Trophoblast cell (in vitro differentiated cells and primary cell): ENCODE measurements at regions not wholly inside any gene's neighbourhood (a gene's known extent, or its start where the extent isn't known, plus 50 kb on each side); places are given as distances from the start of the nearest gene placed in this dataset.

Source experiments
- DNase-seq, 2 donors: peaks; one replicate each; pipeline ENCODE4 v3.0.0-alpha.2; 2016
- H2AFZ ChIP-seq: 2 replicates; pipeline ENCODE4 v1.6.1; 2013; ENCODE audit warnings: low read length, moderate library complexity, mild to moderate bottlenecking; ENCODE audit not compliant: insufficient read depth, poor library complexity
- H2AK5ac ChIP-seq: 2 replicates; pipeline ENCODE4 v1.6.1; 2013; ENCODE audit warnings: mild to moderate bottlenecking, low read length
- H2BK120ac ChIP-seq: 2 replicates; pipeline ENCODE4 v1.6.1; 2013; ENCODE audit warnings: low read length, mild to moderate bottlenecking, moderate library complexity; ENCODE audit not compliant: insufficient read depth, poor library complexity
- H2BK12ac ChIP-seq: 2 replicates; pipeline ENCODE4 v1.6.1; 2013; ENCODE audit warnings: mild to moderate bottlenecking, low read length, moderate library complexity
- H2BK5ac ChIP-seq: 2 replicates; pipeline ENCODE4 v1.6.1; 2013; ENCODE audit warnings: low read length, low read depth, moderate library complexity, mild to moderate bottlenecking; ENCODE audit not compliant: poor library complexity
- H3K14ac ChIP-seq: 2 replicates; pipeline ENCODE4 v1.6.1; 2013; ENCODE audit warnings: mild to moderate bottlenecking, low read length
- H3K18ac ChIP-seq: 2 replicates; pipeline ENCODE4 v1.6.1; 2013; ENCODE audit warnings: mild to moderate bottlenecking, low read length
- H3K23ac ChIP-seq: 2 replicates; pipeline ENCODE4 v1.6.1; 2013; ENCODE audit warnings: low read length
- H3K27ac ChIP-seq: 2 replicates; pipeline ENCODE4 v1.5.1; 2013; ENCODE audit warnings: low read depth, mild to moderate bottlenecking, inconsistent platforms, low read length, moderate library complexity
- H3K27me3 ChIP-seq: 2 replicates; pipeline ENCODE4 v1.6.1; 2013; ENCODE audit warnings: inconsistent platforms, mild to moderate bottlenecking, low read length, moderate library complexity; ENCODE audit not compliant: insufficient read depth
- H3K36me3 ChIP-seq, 2 experiments: 1 replicate in 1 of 2; 2 replicates in 1 of 2; pipeline ENCODE4 v1.6.1; 2013; ENCODE audit warnings: low read length in 2 of 2, mild to moderate bottlenecking in 2 of 2, moderate library complexity in 1 of 2; ENCODE audit not compliant: insufficient read depth in 2 of 2, control insufficient read depth in 1 of 2
- H3K4ac ChIP-seq: 2 replicates; pipeline ENCODE4 v1.6.1; 2013; ENCODE audit warnings: low read depth, mild to moderate bottlenecking, low read length, moderate library complexity
- H3K4me1 ChIP-seq, 2 experiments: 1 replicate in 1 of 2; 2 replicates in 1 of 2; pipeline ENCODE4 v1.6.1; 2013; ENCODE audit warnings: low read length in 2 of 2, mild to moderate bottlenecking in 2 of 2, moderate library complexity in 1 of 2; ENCODE audit not compliant: insufficient read depth in 2 of 2, control insufficient read depth in 1 of 2
- H3K4me2 ChIP-seq: 2 replicates; pipeline ENCODE4 v1.6.1; 2013; ENCODE audit warnings: inconsistent platforms, mild to moderate bottlenecking, low read length, moderate library complexity
- H3K4me3 ChIP-seq: 2 replicates; pipeline ENCODE4 v1.5.1; 2013; ENCODE audit warnings: mild to moderate bottlenecking, low read depth, low read length, inconsistent platforms
- H3K79me1 ChIP-seq: one replicate; pipeline ENCODE4 v1.6.1; 2013; ENCODE audit warnings: low read length
- H3K79me2 ChIP-seq: 2 replicates; pipeline ENCODE4 v1.6.1; 2013; ENCODE audit warnings: low read length, mild to moderate bottlenecking; ENCODE audit not compliant: control insufficient read depth, insufficient read depth, poor library complexity
- H3K9ac ChIP-seq: 2 replicates; pipeline ENCODE4 v1.6.1; 2013; ENCODE audit warnings: mild to moderate bottlenecking, low read length
- H3K9me3 ChIP-seq: 2 replicates; pipeline ENCODE4 v1.6.1; 2013; ENCODE audit warnings: low read depth, mild to moderate bottlenecking, control low read depth, inconsistent platforms, low read length; ENCODE audit not compliant: insufficient read depth
- H4K12ac ChIP-seq: 2 replicates; pipeline ENCODE4 v1.6.1; 2013; ENCODE audit warnings: low read depth, mild to moderate bottlenecking, low read length, moderate library complexity
- H4K8ac ChIP-seq: 2 replicates; pipeline ENCODE4 v1.6.1; 2013; ENCODE audit warnings: low read depth, mild to moderate bottlenecking, low read length, moderate library complexity
- H4K91ac ChIP-seq: one replicate; pipeline ENCODE4 v1.6.1; 2013; ENCODE audit warnings: low read depth, mild to moderate bottlenecking, low read length, moderate library complexity
- WGBS: extraction: QIAGEN DNeasy Blood & Tissue Kit; methylation state at CpG from one replicate; pipeline ENCODE4 v1.1.7; 2013; ENCODE audit warnings: missing lambda C conversion rate; ENCODE audit not compliant: insufficient read length, insufficient coverage; ENCODE audit errors: extremely low coverage; 5-methylcytosine and 5-hydroxymethylcytosine counted together

DNA sequence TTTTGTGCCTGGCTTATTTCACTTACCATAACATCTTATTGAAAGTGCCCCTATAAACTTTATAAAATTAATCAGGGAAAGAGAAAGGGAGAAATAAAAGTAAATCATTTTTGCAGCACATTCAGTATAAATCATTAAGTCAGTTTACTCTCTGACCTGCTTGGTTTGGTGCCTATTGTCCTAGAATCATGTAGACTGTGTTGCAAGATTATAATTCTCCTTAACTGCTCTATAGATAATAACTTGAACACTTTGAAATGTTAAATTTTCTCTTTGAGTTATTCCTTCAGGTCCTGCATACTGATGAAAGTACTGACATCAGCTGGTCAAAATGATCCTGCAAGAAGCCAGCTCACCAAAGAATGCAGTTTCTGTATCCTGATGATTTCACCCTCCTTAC, 969.6 kb upstream of the GJE1 start:
- Histone ChIP-seq H3K9ac (no peak overlapping the region), H2BK5ac (no peak overlapping the region), H3K27ac (no peak overlapping the region), H3K23ac (no peak overlapping the region), H2AFZ (no peak overlapping the region), H2AK5ac (no peak overlapping the region), H4K8ac (no peak overlapping the region), H3K4me3 (no peak overlapping the region), H3K14ac (no peak overlapping the region), H3K4me2 (no peak overlapping the region), H3K27me3 (no peaks in the 10 kb centered on the region), H2BK120ac (no peak overlapping the region), H4K12ac (no peak overlapping the region), H3K36me3 (no peaks in the 10 kb centered on the region), H3K79me1 (peaks cover 4% of the 10 kb centered on the region), H2BK12ac (no peak overlapping the region), H3K4ac (no peak overlapping the region), H4K91ac (no peak overlapping the region), H3K79me2 (no peaks in the 10 kb centered on the region), H3K4me1 (no peaks in the 10 kb centered on the region), H3K9me3 (no peaks in the 10 kb centered on the region), H3K18ac (no peak overlapping the region)
- no peak for DNase-seq

DNA sequence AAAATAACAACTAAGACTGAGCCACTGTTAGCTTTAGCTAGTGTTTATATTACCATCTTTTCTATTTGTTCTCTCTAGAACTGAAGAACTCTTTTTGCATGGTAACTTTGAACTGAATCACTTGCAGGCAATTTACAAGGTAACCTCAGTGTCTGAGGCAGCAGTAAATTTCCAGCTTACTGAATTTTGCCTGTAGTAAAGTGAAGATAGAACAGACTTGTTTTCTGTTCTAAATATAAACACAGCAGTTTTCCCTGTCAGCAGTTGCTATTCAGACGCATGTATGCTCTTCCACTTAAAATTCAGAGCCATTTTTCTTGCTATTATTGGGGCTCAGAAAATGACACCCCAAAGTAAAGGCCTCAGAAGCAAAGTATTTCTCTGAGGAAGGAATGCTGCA, 974.0 kb upstream of the GJE1 start:
- Histone ChIP-seq H2AK5ac (no peak overlapping the region), H3K4me2 (no peak overlapping the region), H2BK5ac (no peak overlapping the region), H3K27ac (no peak overlapping the region), H3K4ac (no peak overlapping the region), H3K4me3 (no peak overlapping the region), H3K9ac (no peak overlapping the region), H3K9me3 (no peaks in the 10 kb centered on the region), H4K91ac (no peak overlapping the region), H3K79me2 (no peaks in the 10 kb centered on the region), H4K12ac (no peak overlapping the region), H3K14ac (no peak overlapping the region), H4K8ac (no peak overlapping the region), H2AFZ (no peak overlapping the region), H3K79me1 (no peaks in the 10 kb centered on the region), H2BK12ac (no peak overlapping the region), H3K36me3 (no peaks in the 10 kb centered on the region), H2BK120ac (no peak overlapping the region), H3K23ac (no peak overlapping the region), H3K27me3 (no peaks in the 10 kb centered on the region), H3K18ac (no peak overlapping the region), H3K4me1 (no peaks in the 10 kb centered on the region)
- no peak for DNase-seq
- no CpG with 5 or more reads among the region's 1 CpG for WGBS

DNA sequence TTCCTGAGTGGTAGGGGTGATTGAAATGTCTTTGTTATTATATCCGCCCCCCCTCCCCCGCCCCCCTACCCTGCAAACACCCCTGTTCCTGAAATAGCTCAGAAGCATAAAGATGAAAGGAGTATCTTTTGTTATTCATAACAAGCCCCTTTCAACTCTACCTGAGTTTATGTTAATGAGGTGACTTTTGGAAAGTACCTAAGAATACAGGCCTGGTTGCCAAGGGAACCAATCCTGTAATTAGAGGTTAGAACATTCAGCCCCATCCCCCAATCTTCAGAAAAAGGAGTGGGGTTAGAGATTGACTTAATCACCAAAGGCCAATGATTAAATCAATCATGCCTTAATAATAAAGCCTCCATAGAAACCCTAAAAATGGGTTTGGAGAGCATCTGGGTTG, 979.2 kb upstream of the GJE1 start:
- no peak overlapping the region for H4K12ac ChIP-seq
- H4K91ac ChIP-seq: no peak overlapping the region
- no peak overlapping the region for H2AFZ ChIP-seq
- no peak overlapping the region for H2BK12ac ChIP-seq
- no peak for DNase-seq
- H3K4me2 ChIP-seq: no peak overlapping the region
- H3K36me3 ChIP-seq: no peaks in the 10 kb centered on the region
- no peak overlapping the region for H3K4ac ChIP-seq
- no peaks in the 10 kb centered on the region for H3K27me3 ChIP-seq
- no peaks in the 10 kb centered on the region for H3K4me1 ChIP-seq
- no peak overlapping the region for H2AK5ac ChIP-seq
- no peaks in the 10 kb centered on the region for H3K79me1 ChIP-seq
- H3K79me2 ChIP-seq: no peaks in the 10 kb centered on the region
- no peak overlapping the region for H2BK120ac ChIP-seq
- no peak overlapping the region for H3K18ac ChIP-seq
- no peaks in the 10 kb centered on the region for H3K9me3 ChIP-seq
- no peak overlapping the region for H2BK5ac ChIP-seq
- no CpG with 5 or more reads among the region's 2 CpGs for WGBS
- H3K27ac ChIP-seq: no peak overlapping the region
- H3K4me3 ChIP-seq: no peak overlapping the region
- no peak overlapping the region for H3K9ac ChIP-seq
- no peak overlapping the region for H4K8ac ChIP-seq
- no peak overlapping the region for H3K14ac ChIP-seq
- no peak overlapping the region for H3K23ac ChIP-seq

DNA sequence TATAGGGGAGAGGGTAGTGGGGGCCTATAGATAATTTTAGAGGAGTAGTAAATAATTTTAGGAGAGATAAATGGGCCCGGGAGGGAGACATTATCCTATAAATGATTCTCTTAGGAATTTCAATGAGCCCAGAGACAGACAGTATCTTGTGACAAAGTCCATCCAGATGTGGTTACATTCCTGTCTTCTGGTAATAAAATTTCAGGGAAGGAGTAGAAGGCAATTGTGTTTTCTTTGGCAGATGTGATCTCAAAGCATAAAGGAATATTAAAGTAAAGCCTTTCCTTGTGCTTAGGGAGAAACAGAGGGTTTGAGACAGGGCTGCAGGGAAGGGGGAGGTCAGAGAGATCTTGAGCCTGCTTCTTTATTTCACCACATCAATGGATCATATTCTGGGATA, 979.8 kb upstream of the GJE1 start:
- no CpG with 5 or more reads among the region's 1 CpG for WGBS
- no peak overlapping the region for H2BK12ac ChIP-seq
- H4K12ac ChIP-seq: no peak overlapping the region
- H3K18ac ChIP-seq: no peak overlapping the region
- no peaks in the 10 kb centered on the region for H3K79me1 ChIP-seq
- H3K23ac ChIP-seq: no peak overlapping the region
- no peak for DNase-seq
- H2AK5ac ChIP-seq: no peak overlapping the region
- no peaks in the 10 kb centered on the region for H3K79me2 ChIP-seq
- no peaks in the 10 kb centered on the region for H3K27me3 ChIP-seq
- H3K4me1 ChIP-seq: no peaks in the 10 kb centered on the region
- no peak overlapping the region for H3K27ac ChIP-seq
- no peaks in the 10 kb centered on the region for H3K36me3 ChIP-seq
- no peak overlapping the region for H2AFZ ChIP-seq
- no peak overlapping the region for H2BK120ac ChIP-seq
- no peak overlapping the region for H3K9ac ChIP-seq
- no peak overlapping the region for H3K4me3 ChIP-seq
- H4K8ac ChIP-seq: no peak overlapping the region
- no peaks in the 10 kb centered on the region for H3K9me3 ChIP-seq
- no peak overlapping the region for H3K4ac ChIP-seq
- H3K14ac ChIP-seq: no peak overlapping the region
- H2BK5ac ChIP-seq: no peak overlapping the region
- H3K4me2 ChIP-seq: no peak overlapping the region
- H4K91ac ChIP-seq: no peak overlapping the region
